ENCODE measurements at regions not wholly inside any gene's neighbourhood (a gene's known extent, or its start where the extent isn't known, plus 50 kb on each side); places are given as distances from the start of the nearest gene placed in this dataset.

DNA sequence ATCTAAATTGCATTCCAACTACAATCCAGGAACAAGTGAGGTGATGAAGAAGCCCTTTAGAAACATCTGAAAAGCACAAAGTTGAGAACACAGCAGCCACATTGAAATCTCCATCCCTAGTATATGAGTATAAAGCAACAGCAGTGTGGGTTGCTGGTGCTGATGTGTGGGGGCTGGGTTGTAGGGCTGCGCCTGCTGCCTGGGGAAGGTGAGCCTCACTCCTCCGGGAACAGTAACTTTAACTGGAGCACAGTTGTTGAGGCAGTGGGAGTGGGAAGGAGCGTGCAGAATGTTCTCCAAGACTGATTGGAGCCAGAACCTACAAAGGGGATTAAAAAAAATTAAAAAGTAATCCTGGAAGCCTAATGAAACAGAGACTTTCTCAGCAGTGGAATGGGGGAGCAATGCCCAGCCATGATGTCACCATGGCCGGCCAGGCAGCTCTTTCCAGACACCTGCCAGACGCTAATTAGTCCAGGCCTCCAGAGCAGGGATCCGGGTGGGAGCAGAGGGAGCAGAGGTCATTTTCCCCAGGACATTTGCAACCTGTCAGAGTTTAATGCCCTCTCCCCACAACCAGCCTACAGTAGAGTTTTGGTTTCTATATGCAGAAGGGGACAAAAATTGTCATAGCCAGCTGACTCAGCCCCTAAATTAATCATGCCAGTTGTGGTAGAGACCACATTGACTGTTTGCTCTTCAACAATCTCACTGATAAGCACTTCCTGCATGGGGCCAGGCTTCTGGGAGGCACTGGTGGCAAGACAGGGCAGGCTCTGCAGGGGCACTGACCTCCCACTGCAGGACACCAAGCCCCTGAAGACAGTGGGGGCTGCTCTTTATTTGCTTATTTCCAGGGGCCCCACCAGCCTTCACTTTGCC, 133.0 kb upstream of the ZNF32 start:
- Mint-ChIP-seq H3K27ac (no peak overlapping the region), H3K4me3 (no peak overlapping the region), H3K9me3 (ENCODE audit: low read depth) (no peaks in the 10 kb centered on the region), H3K4me1 (peaks cover 23% of the 10 kb centered on the region), H3K27me3 (no peaks in the 10 kb centered on the region), H3K36me3 (ENCODE audit: low read depth) (no peaks in the 10 kb centered on the region)
- ChIA-PET POLR2A (no interaction called here), CTCF (no interaction called here)
- peak; percentile 63 for DNase-seq
- ATAC-seq = peak; percentile 94
- intact Hi-C loops (cut with DNase I, micrococcal nuclease) = loop anchor here (1.0 to 2.0 kb wide), 2 partner anchors 35 kb away; no protein-coding TSS in a partner anchor

- intact Hi-C loops (cut with DNase I, micrococcal nuclease) = no loop called here
- H3K36me3 Mint-ChIP-seq (ENCODE audit: low read depth) = no peaks in the 10 kb centered on the region
- ATAC-seq (no peak), DNase-seq (no peak)
- H3K4me3 Mint-ChIP-seq = no peak overlapping the region
- ChIA-PET POLR2A (no interaction called here), CTCF (no interaction called here)
- H3K9me3 Mint-ChIP-seq (ENCODE audit: low read depth) = no peaks in the 10 kb centered on the region
- H3K4me1 Mint-ChIP-seq = peaks cover 23% of the 10 kb centered on the region
- no peaks in the 10 kb centered on the region for H3K27me3 Mint-ChIP-seq
- H3K27ac Mint-ChIP-seq = no peak overlapping the region
Observed at GRCh38 chr10:43778571-43778970, 129.9 kb upstream of the ZNF32 start.

DNA sequence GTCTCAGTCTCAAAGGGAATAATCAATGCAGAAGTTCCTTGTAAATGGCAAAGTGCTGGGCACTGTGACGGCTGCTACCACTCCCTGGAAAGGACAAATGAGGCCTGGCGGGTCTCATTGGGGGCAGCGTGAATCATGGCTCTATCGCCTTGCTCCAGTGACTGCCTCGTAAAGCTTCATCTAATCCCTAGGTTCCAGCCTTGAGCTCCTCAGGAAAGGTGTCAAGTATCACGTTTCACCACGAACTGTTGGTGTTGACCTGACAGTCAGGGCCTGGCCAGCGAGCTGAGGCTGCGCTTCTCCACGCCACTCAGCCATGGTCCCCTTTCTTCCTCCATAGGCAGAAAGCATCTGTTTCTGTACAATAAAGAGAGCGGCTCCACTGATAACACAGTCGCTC, 126.7 kb upstream of the ZNF32 start:
- intact Hi-C loops (cut with DNase I, micrococcal nuclease) = no loop called here
- H3K4me1 Mint-ChIP-seq = peaks cover 7% of the 10 kb centered on the region
- no peak for ATAC-seq
- no peak overlapping the region for H3K4me3 Mint-ChIP-seq
- no peak overlapping the region for H3K27ac Mint-ChIP-seq
- H3K36me3 Mint-ChIP-seq (ENCODE audit: low read depth) = no peaks in the 10 kb centered on the region
- ChIA-PET POLR2A (no interaction called here), CTCF (interaction anchor here (0.8 to 1.3 kb wide), 2 partner anchors 15 to 85 kb away, joined by 4 to 6 read pairs; no protein-coding TSS in a partner anchor)
- H3K9me3 Mint-ChIP-seq (ENCODE audit: low read depth) = peaks cover 2% of the 10 kb centered on the region
- H3K27me3 Mint-ChIP-seq = peaks cover 3% of the 10 kb centered on the region
- no peak for DNase-seq

GRCh38 chr10:43774234-43774769, 125.6 kb upstream of the ZNF32 start:
- ChIA-PET POLR2A (no interaction called here), CTCF (interaction anchor here (0.6 to 1.3 kb wide), 2 partner anchors 84 to 131 kb away, joined by 3 to 6 read pairs; no protein-coding TSS in a partner anchor)
- no peak for DNase-seq
- Mint-ChIP-seq H3K4me3 (no peak overlapping the region), H3K27me3 (peaks cover 3% of the 10 kb centered on the region), H3K9me3 (ENCODE audit: low read depth) (peaks cover 2% of the 10 kb centered on the region), H3K27ac (no peak overlapping the region), H3K4me1 (peaks cover 7% of the 10 kb centered on the region), H3K36me3 (ENCODE audit: low read depth) (no peaks in the 10 kb centered on the region)
- ATAC-seq = no peak
- intact Hi-C loops (cut with DNase I, micrococcal nuclease) = no loop called here

- peaks cover 4% of the 10 kb centered on the region for H3K4me1 Mint-ChIP-seq
- no peak overlapping the region for H3K4me3 Mint-ChIP-seq
- DNase-seq (no peak), ATAC-seq (no peak)
- CTCF ChIA-PET = interaction anchor here (0.6 kb wide), 1 partner anchor 15 kb away, joined by 3 read pairs; no protein-coding TSS in a partner anchor
- H3K9me3 Mint-ChIP-seq (ENCODE audit: low read depth) = peaks cover 2% of the 10 kb centered on the region
- POLR2A ChIA-PET = interaction anchor here (0.7 kb wide), 1 partner anchor 19 kb away, joined by 4 read pairs; no protein-coding TSS in a partner anchor
- peaks cover 3% of the 10 kb centered on the region for H3K27me3 Mint-ChIP-seq
- no peaks in the 10 kb centered on the region for H3K36me3 Mint-ChIP-seq (ENCODE audit: low read depth)
- intact Hi-C loops (cut with DNase I, micrococcal nuclease) = no loop called here
- H3K27ac Mint-ChIP-seq = no peak overlapping the region
Observed at GRCh38 chr10:43773736-43774135, 125.1 kb upstream of the ZNF32 start.

- POLR2A ChIA-PET = no interaction called here
- Mint-ChIP-seq H3K36me3 (ENCODE audit: low read depth) (no peaks in the 10 kb centered on the region), H3K9me3 (ENCODE audit: low read depth) (peaks cover 6% of the 10 kb centered on the region), H3K27ac (no peak overlapping the region), H3K27me3 (peaks cover 3% of the 10 kb centered on the region), H3K4me3 (no peak overlapping the region), H3K4me1 (no peaks in the 10 kb centered on the region)
- intact Hi-C loops (cut with DNase I, micrococcal nuclease) = no loop called here
- no peak for ATAC-seq
- no peak for DNase-seq
- CTCF ChIA-PET = no interaction called here
Observed at GRCh38 chr10:43772171-43772570, 123.5 kb upstream of the ZNF32 start.

GRCh38 chr10:43771675-43772074, 123.0 kb upstream of the ZNF32 start:
- no peaks in the 10 kb centered on the region for H3K4me1 Mint-ChIP-seq
- no peak overlapping the region for H3K4me3 Mint-ChIP-seq
- ChIA-PET CTCF (no interaction called here), POLR2A (no interaction called here)
- peaks cover 8% of the 10 kb centered on the region for H3K9me3 Mint-ChIP-seq (ENCODE audit: low read depth)
- no peak overlapping the region for H3K27ac Mint-ChIP-seq
- no peaks in the 10 kb centered on the region for H3K36me3 Mint-ChIP-seq (ENCODE audit: low read depth)
- H3K27me3 Mint-ChIP-seq = peaks cover 3% of the 10 kb centered on the region
- intact Hi-C loops (cut with DNase I, micrococcal nuclease) = no loop called here
- ATAC-seq (no peak), DNase-seq (no peak)

DNA sequence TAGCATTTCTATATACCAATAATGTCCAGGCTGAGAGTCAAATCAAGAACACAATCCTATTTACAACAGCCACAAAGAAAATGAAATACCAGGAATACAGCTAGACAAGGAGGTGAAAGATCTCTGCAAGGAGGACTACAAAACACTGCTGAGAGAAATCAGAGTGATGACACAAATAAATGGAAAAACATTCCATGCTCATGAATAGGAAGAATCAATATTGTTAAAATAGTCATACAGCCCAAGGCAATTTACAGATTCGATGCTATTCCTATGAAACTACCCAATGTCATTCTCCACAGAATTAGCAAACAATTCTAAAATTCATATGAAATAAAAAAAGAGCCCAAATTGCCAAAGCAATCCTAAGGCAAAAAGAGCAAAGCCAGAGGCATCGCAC, 116.8 kb upstream of the ZNF32 start:
- Mint-ChIP-seq H3K36me3 (ENCODE audit: low read depth) (no peaks in the 10 kb centered on the region), H3K9me3 (ENCODE audit: low read depth) (peaks cover 6% of the 10 kb centered on the region), H3K4me1 (no peaks in the 10 kb centered on the region), H3K27ac (no peak overlapping the region), H3K4me3 (no peak overlapping the region), H3K27me3 (no peaks in the 10 kb centered on the region)
- ChIA-PET POLR2A (no interaction called here), CTCF (interaction anchor here (0.6 kb wide), 1 partner anchor 798 kb away, joined by 3 read pairs; no protein-coding TSS in a partner anchor)
- DNase-seq = no peak
- intact Hi-C loops (cut with DNase I, micrococcal nuclease) = no loop called here
- no peak for ATAC-seq

DNA sequence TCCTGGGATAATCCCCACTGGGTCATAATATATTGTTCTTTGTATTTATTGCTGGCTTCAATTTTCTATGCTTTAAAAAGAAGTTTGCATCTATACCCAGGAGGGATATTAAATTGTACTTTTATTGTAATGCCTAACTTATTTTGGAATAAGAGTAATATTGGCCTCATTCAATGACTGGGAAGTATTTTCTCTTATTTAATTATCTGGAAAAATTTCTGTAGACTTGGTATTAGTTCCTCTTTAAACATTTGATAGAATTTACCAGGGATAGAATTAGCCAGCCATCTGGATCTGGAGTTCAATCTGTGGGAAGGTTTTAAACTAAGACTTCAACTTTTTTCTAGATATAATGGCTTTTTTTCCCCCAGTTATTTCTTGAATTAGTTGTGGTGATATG, 115.2 kb upstream of the ZNF32 start:
- CTCF ChIA-PET = no interaction called here
- Mint-ChIP-seq H3K4me1 (no peaks in the 10 kb centered on the region), H3K9me3 (ENCODE audit: low read depth) (peaks cover 6% of the 10 kb centered on the region), H3K4me3 (no peak overlapping the region), H3K27me3 (no peaks in the 10 kb centered on the region), H3K27ac (no peak overlapping the region), H3K36me3 (ENCODE audit: low read depth) (no peaks in the 10 kb centered on the region)
- ATAC-seq = no peak
- POLR2A ChIA-PET = no interaction called here
- DNase-seq = no peak
- intact Hi-C loops (cut with DNase I, micrococcal nuclease) = no loop called here

- H3K4me1 Mint-ChIP-seq = no peaks in the 10 kb centered on the region
- ATAC-seq (no peak), DNase-seq (no peak)
- no peaks in the 10 kb centered on the region for H3K9me3 Mint-ChIP-seq (ENCODE audit: low read depth)
- intact Hi-C loops (cut with DNase I, micrococcal nuclease) = no loop called here
- POLR2A ChIA-PET = no interaction called here
- H3K4me3 Mint-ChIP-seq = no peak overlapping the region
- no peak overlapping the region for H3K27ac Mint-ChIP-seq
- CTCF ChIA-PET = no interaction called here
- H3K27me3 Mint-ChIP-seq = no peaks in the 10 kb centered on the region
- H3K36me3 Mint-ChIP-seq (ENCODE audit: low read depth) = no peaks in the 10 kb centered on the region
Observed at GRCh38 chr10:43760514-43760913, 111.8 kb upstream of the ZNF32 start.

- H3K9me3 Mint-ChIP-seq (ENCODE audit: low read depth) = no peaks in the 10 kb centered on the region
- no peaks in the 10 kb centered on the region for H3K27me3 Mint-ChIP-seq
- no peak overlapping the region for H3K27ac Mint-ChIP-seq
- H3K4me3 Mint-ChIP-seq = no peak overlapping the region
- no peaks in the 10 kb centered on the region for H3K4me1 Mint-ChIP-seq
- DNase-seq = no peak
- ChIA-PET CTCF (no interaction called here), POLR2A (no interaction called here)
- intact Hi-C loops (cut with DNase I, micrococcal nuclease) = no loop called here
- H3K36me3 Mint-ChIP-seq (ENCODE audit: low read depth) = no peaks in the 10 kb centered on the region
- no peak for ATAC-seq
Observed at GRCh38 chr10:43759216-43759615, 110.5 kb upstream of the ZNF32 start.

DNA sequence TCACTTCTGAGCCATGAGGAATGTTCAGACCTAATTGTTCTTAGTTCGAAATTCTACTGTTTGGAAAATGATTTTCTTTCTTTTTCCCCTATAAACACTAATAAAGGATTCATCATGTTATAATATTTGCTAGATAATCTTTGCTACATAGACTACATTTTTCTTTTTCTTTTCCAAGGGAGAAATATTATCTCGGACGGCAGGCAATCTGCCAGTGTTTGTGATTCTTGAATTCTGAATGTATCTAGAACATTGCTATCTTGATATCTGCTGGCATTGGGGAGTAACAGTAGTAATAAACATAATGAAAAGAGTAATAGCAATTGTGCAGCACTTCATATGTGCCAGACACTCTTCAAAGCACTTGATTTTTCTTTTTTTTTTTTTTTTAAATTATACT, 107.7 kb upstream of the ZNF32 start:
- Mint-ChIP-seq H3K36me3 (ENCODE audit: low read depth) (no peaks in the 10 kb centered on the region), H3K27ac (no peak overlapping the region), H3K4me1 (no peaks in the 10 kb centered on the region)

More for the DNA sequence above, 107.7 kb upstream of the ZNF32 start:
- Mint-ChIP-seq H3K9me3 (ENCODE audit: low read depth) (no peaks in the 10 kb centered on the region), H3K4me3 (no peak overlapping the region), H3K27me3 (no peaks in the 10 kb centered on the region)
- DNase-seq (no peak), ATAC-seq (no peak)
- intact Hi-C loops (cut with DNase I, micrococcal nuclease) = no loop called here
- ChIA-PET CTCF (no interaction called here), POLR2A (no interaction called here)

Measured in activated CD4-positive, alpha-beta T cell treated with anti-CD3 and anti-CD28 coated beads for 36 hours (primary cell).